A549 (cell line): ENCODE measurements at regions not wholly inside any gene's neighbourhood (a gene's known extent, or its start where the extent isn't known, plus 50 kb on each side); places are given as distances from the start of the nearest gene placed in this dataset.

ENCODE experiments used
- CEBPB ChIP-seq, 2 experiments: fragments of >200 bp in 1 of 2; sonication (Bioruptor Twin) in 1 of 2; formaldehyde crosslinking in 1 of 2; IDR thresholded peaks; 2 replicates each; pipeline ENCODE4 v1.6.1; 2012 to 2016
- CTCF ChIP-seq: fragments of >200 bp; sonication (Bioruptor Twin); formaldehyde crosslinking; IDR thresholded peaks from 3 replicates; pipeline ENCODE4 v1.5.1; 2016
- ELK1 ChIP-seq: fragments of 150-350 bp; IDR thresholded peaks from 2 replicates; pipeline ENCODE4 v1.6.1; 2014; ENCODE audit warnings: low read depth, mild to moderate bottlenecking, low read length
- MAFK ChIP-seq: fragments of 450-650 bp; IDR thresholded peaks from 2 replicates; pipeline ENCODE4 v1.6.1; 2014; ENCODE audit not compliant: partially characterized antibody
- POLR2A ChIP-seq: IDR thresholded peaks from 2 replicates; pipeline ENCODE4 v1.6.1; 2012; ENCODE audit warnings: mild to moderate bottlenecking, low read length
- RFX5 ChIP-seq: fragments of 450-650 bp; IDR thresholded peaks from 2 replicates; pipeline ENCODE4 v1.7.1; 2014; ENCODE audit warnings: antibody characterized with exemption, mild to moderate bottlenecking, moderate library complexity
- USF2 ChIP-seq: fragments of 450-650 bp; IDR thresholded peaks from 2 replicates; pipeline ENCODE4 v1.6.1; 2014; ENCODE audit warnings: antibody characterized with exemption
- ZFP36 ChIP-seq: fragments of 450-650 bp; IDR thresholded peaks from 2 replicates; pipeline ENCODE4 v1.6.1; 2014; ENCODE audit warnings: borderline replicate concordance; ENCODE audit not compliant: partially characterized antibody
- ZNF302 ChIP-seq: fragments of 250-450 bp; sonication (Bioruptor Pico); IDR thresholded peaks from 2 replicates; pipeline ENCODE4 v1.9.0; 2021; ENCODE audit warnings: inconsistent platforms, mild to moderate bottlenecking, moderate library complexity

GRCh38 chr10:62961951-62962523 is 145.9 kb upstream of the EGR2 start:
- TF ChIP-seq USF2 (no peak), ELK1 (no peak), ZFP36 (no peak), CTCF (no peak), CEBPB (IDR thresholded peaks at IDR 0.05) (no peak), RFX5 (no peak), MAFK (no peak), POLR2A (no peak), ZNF302 (no peak)
